ENCODE measurements at regions not wholly inside any gene's neighbourhood (a gene's known extent, or its start where the extent isn't known, plus 50 kb on each side); places are given as distances from the start of the nearest gene placed in this dataset.

DNA sequence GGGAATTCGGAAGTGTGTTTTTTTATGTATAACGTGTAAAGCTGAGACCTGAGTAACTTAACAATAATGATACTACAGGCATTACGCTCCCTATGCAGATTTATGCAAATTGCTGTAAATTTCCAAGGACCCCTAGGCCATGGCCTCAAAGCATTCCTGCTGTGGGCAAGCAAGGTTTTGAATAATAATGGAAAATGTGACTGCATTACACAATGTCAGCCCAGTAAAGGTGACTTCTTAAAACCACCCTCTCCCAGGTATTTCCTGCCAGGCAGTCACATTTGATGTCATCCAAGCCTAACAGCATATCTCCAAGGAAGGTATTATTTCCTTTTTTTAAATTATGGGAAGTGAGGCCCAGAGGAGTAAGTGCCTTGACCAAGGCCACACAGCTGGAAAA, 621.0 kb downstream of the BCL11B start:
- no peaks in the 10 kb centered on the region for H3K27me3 ChIP-seq (ENCODE audit: insufficient read depth, poor library complexity, severe bottlenecking)
- no peak for TF ChIP-seq CTCF (IDR thresholded peaks at IDR 0.05; ENCODE audit: insufficient read depth, low read length)
- TF ChIP-seq REST (IDR thresholded peaks at IDR 0.05; ENCODE audit: insufficient replicate concordance, low read depth): no peak
- TF ChIP-seq POLR2AphosphoS5 (IDR thresholded peaks at IDR 0.05; ENCODE audit: low read depth): no peak
- TF ChIP-seq GABPA (IDR thresholded peaks at IDR 0.05; ENCODE audit: low read depth): no peak
- no peak for TF ChIP-seq SPI1 (IDR thresholded peaks at IDR 0.05; ENCODE audit: borderline replicate concordance, low read depth)
- H3K27ac ChIP-seq (replicated peaks): no peak overlapping the region
- DNase-seq (ENCODE audit: low read depth in 1 of 2, low spot score in 1 of 2): no peak
- no peak overlapping the region for H3K4me3 ChIP-seq (replicated peaks; ENCODE audit: insufficient read depth, low read length)

GRCh38 chr14:98665007-98665406, 607.0 kb downstream of the BCL11B start:
- TF ChIP-seq REST (IDR thresholded peaks at IDR 0.05; ENCODE audit: insufficient replicate concordance, low read depth) (no peak), SPI1 (IDR thresholded peaks at IDR 0.05; ENCODE audit: borderline replicate concordance, low read depth) (no peak), GABPA (IDR thresholded peaks at IDR 0.05; ENCODE audit: low read depth) (peak; percentile 28; the same call in 1 of the 2 replicates)
- no peak overlapping the region for H3K4me3 ChIP-seq (replicated peaks; ENCODE audit: insufficient read depth, low read length)
- no peaks in the 10 kb centered on the region for H3K27me3 ChIP-seq (ENCODE audit: insufficient read depth, poor library complexity, severe bottlenecking)
- no peak for DNase-seq (ENCODE audit: low read depth in 1 of 2, low spot score in 1 of 2)
- no peak overlapping the region for H3K27ac ChIP-seq (replicated peaks)

DNA sequence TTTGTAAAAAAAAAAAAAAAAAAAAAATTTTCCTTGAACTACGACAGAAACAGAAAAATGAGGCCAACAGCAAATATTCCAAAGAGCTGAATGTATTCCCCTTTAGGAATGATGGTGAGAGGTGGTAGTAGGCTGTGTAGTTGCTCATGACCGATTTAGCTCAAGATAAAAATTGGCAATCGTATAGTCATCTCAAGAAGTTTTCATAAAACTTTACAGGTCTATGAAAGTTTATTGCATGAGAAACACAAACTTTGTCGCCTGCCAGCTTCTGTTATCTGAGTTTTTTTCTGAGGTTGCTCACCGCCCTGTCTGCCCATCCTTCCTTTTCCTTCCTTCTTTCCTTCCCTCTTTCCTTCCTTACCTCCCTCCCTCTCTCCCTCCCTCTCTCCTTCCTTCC, 605.5 kb downstream of the BCL11B start:
- Histone ChIP-seq H3K27ac (replicated peaks) (no peak overlapping the region), H3K27me3 (ENCODE audit: insufficient read depth, poor library complexity, severe bottlenecking) (no peaks in the 10 kb centered on the region)
- TF ChIP-seq CTCF (IDR thresholded peaks at IDR 0.05; ENCODE audit: insufficient read depth, low read length) (no peak), GABPA (IDR thresholded peaks at IDR 0.05; ENCODE audit: low read depth) (no peak), SPI1 (IDR thresholded peaks at IDR 0.05; ENCODE audit: borderline replicate concordance, low read depth) (no peak), POLR2AphosphoS5 (IDR thresholded peaks at IDR 0.05; ENCODE audit: low read depth) (no peak), REST (IDR thresholded peaks at IDR 0.05; ENCODE audit: insufficient replicate concordance, low read depth) (no peak)

GRCh38 chr14:98682033-98682432, 590.0 kb downstream of the BCL11B start:
- Histone ChIP-seq H3K27ac (replicated peaks) (no peak overlapping the region), H3K27me3 (ENCODE audit: insufficient read depth, poor library complexity, severe bottlenecking) (no peaks in the 10 kb centered on the region), H3K4me3 (replicated peaks; ENCODE audit: insufficient read depth, low read length) (no peak overlapping the region)
- no peak for DNase-seq (ENCODE audit: low read depth in 1 of 2, low spot score in 1 of 2)
- no peak for TF ChIP-seq GABPA (IDR thresholded peaks at IDR 0.05; ENCODE audit: low read depth)
- TF ChIP-seq SPI1 (IDR thresholded peaks at IDR 0.05; ENCODE audit: borderline replicate concordance, low read depth): no peak
- TF ChIP-seq CTCF (IDR thresholded peaks at IDR 0.05; ENCODE audit: insufficient read depth, low read length): no peak
- no peak for TF ChIP-seq REST (IDR thresholded peaks at IDR 0.05; ENCODE audit: insufficient replicate concordance, low read depth)
- TF ChIP-seq POLR2AphosphoS5 (IDR thresholded peaks at IDR 0.05; ENCODE audit: low read depth): no peak

More for the DNA sequence above, 605.5 kb downstream of the BCL11B start:
- DNase-seq (ENCODE audit: low read depth in 1 of 2, low spot score in 1 of 2): no peak
- no peak overlapping the region for H3K4me3 ChIP-seq (replicated peaks; ENCODE audit: insufficient read depth, low read length)
